H1 (cell line): ENCODE measurements at regions not wholly inside any gene's neighbourhood (a gene's known extent, or its start where the extent isn't known, plus 50 kb on each side); places are given as distances from the start of the nearest gene placed in this dataset.

ENCODE experiments used
- ASH2L ChIP-seq: fragments of 200-600, 300-600 bp; sonication (generic); IDR thresholded peaks from one replicate; pipeline ENCODE4 v1.7.1; 2017; ENCODE audit warnings: low read length
- BCL11A ChIP-seq, 2 experiments: IDR thresholded peaks; one replicate each; pipeline ENCODE4 v1.6.1; 2011; ENCODE audit warnings: low read depth in 2 of 2, low read length in 2 of 2, mild to moderate bottlenecking in 2 of 2
- E2F6 ChIP-seq: IDR thresholded peaks from 2 replicates; pipeline ENCODE4 v1.6.1; 2012; ENCODE audit warnings: inconsistent platforms
- GTF2F1 ChIP-seq: IDR thresholded peaks from 2 replicates; pipeline ENCODE4 v1.6.1; 2012; ENCODE audit warnings: low read depth, low read length, improper control_type of control experiment, borderline replicate concordance
- RAD21 ChIP-seq, 2 experiments: IDR thresholded peaks in 1 of 2; conservative IDR thresholded peaks in 1 of 2; 2 replicates each; pipeline ENCODE4 v1.6.1; 2011; ENCODE audit warnings: low read depth in 2 of 2, low read length in 2 of 2, improper control_type of control experiment in 1 of 2, inconsistent platforms in 1 of 2, mild to moderate bottlenecking in 1 of 2, moderate library complexity in 1 of 2
- SAP30 ChIP-seq: fragments of 300-600 bp; sonication (generic); IDR thresholded peaks from 2 replicates; pipeline ENCODE4 v1.7.1; 2012; ENCODE audit warnings: low read length, moderate library complexity, mild to moderate bottlenecking, inconsistent platforms; ENCODE audit not compliant: insufficient read depth, insufficient replicate concordance

GRCh38 chr2:7430869-7431641 lies 513.8 kb downstream of the RNF144A start (continued):
- TF ChIP-seq GTF2F1, result no peak
- TF ChIP-seq E2F6, result peak; percentile 87
- TF ChIP-seq ASH2L, result peak; percentile 69
- no peak for TF ChIP-seq SAP30
- no peak for TF ChIP-seq BCL11A (IDR thresholded peaks at IDR 0.05; ENCODE audit: low read depth in 2 of 2, low read length in 2 of 2)
- TF ChIP-seq RAD21 (IDR thresholded peaks at IDR 0.05 in 1 of 2, conservative IDR thresholded peaks at IDR 0.05 in 1 of 2; ENCODE audit: low read depth in 2 of 2, low read length in 2 of 2), result peak in 1 of 2 experiments; percentile 0; a peak in 1 of 4 replicates
